ENCODE measurements at regions not wholly inside any gene's neighbourhood (a gene's known extent, or its start where the extent isn't known, plus 50 kb on each side); places are given as distances from the start of the nearest gene placed in this dataset.

DNA sequence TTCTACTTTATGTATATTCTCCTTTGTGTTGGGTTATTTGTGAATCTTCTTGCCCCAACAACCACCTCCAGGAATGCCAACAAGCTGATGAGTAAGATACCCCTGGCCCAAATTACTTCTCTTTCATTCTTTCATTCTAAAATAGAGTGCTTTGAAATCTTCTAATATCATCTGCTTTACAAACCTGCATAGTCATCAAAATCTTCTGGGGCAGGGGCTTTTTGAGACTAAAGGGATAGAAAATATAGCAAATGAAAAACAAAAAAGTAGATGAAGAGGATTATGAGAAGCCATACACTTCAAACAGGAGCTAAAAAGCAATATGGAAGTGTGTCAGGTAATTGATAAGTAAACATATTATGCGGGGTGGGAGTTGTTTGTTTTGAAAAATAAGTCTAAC lies 150.7 kb upstream of the SOX4 start:
- TF ChIP-seq, protein P1, sequence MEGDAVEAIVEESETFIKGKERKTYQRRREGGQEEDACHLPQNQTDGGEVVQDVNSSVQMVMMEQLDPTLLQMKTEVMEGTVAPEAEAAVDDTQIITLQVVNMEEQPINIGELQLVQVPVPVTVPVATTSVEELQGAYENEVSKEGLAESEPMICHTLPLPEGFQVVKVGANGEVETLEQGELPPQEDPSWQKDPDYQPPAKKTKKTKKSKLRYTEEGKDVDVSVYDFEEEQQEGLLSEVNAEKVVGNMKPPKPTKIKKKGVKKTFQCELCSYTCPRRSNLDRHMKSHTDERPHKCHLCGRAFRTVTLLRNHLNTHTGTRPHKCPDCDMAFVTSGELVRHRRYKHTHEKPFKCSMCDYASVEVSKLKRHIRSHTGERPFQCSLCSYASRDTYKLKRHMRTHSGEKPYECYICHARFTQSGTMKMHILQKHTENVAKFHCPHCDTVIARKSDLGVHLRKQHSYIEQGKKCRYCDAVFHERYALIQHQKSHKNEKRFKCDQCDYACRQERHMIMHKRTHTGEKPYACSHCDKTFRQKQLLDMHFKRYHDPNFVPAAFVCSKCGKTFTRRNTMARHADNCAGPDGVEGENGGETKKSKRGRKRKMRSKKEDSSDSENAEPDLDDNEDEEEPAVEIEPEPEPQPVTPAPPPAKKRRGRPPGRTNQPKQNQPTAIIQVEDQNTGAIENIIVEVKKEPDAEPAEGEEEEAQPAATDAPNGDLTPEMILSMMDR (IDR thresholded peaks at IDR 0.05; ENCODE audit: borderline replicate concordance, extremely low read depth, insufficient read depth) = no peak
- intact Hi-C loops (cut with DNase I) = no loop called here
- Histone ChIP-seq H3K36me3 (ENCODE audit: control insufficient read depth in 2 of 3, insufficient read depth in 3 of 3, low read length in 3 of 3) (no peaks in the 10 kb centered on the region), H3K27ac (ENCODE audit: low read depth in 2 of 2, low read length in 2 of 2) (no peak overlapping the region), H3K4me3 (ENCODE audit: low read length in 3 of 3) (no peak overlapping the region), H3K9me3 (ENCODE audit: control insufficient read depth in 2 of 3, insufficient read depth in 1 of 3, low read length in 3 of 3) (no peaks in the 10 kb centered on the region), H3K27me3 (ENCODE audit: control insufficient read depth, insufficient read depth, low read length) (no peaks in the 10 kb centered on the region), H3K9ac (ENCODE audit: low read length in 3 of 3) (no peak overlapping the region), H3K4me1 (ENCODE audit: control insufficient read depth in 2 of 3, insufficient read depth in 2 of 3, low read depth in 1 of 3, low read length in 3 of 3) (no peaks in the 10 kb centered on the region)
- DNase-seq (no peak), FAIRE-seq (no peak)

DNA sequence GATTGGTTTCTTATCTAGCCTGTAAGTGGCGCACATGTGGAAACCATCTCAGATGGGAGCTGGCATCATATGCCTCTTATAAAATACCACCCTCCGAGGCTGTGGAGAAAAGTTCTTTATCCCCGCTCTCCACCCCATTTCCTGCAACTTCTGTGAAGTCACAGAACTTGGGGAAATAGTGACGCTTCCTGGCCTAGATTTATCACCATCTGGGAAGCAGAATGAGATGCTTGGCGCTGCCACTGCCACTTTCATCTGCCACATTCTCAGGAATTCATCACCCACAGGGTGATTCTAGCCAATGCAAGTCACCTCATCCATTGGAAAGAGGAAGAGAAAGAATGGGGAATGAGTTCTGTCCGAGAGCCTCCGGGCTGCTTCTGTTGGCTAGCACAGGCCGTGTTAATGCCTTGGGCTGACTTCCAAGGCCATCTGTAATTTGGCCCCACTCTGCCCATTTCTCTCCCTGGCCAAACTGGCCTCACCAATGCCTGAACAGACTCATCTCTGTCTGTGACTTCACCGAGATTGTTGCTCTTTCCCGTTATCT lies 148.8 kb upstream of the SOX4 start:
- intact Hi-C loops (cut with DNase I) = no loop called here
- Histone ChIP-seq H3K36me3 (ENCODE audit: control insufficient read depth in 2 of 3, insufficient read depth in 3 of 3, low read length in 3 of 3) (no peaks in the 10 kb centered on the region), H3K4me1 (ENCODE audit: control insufficient read depth in 2 of 3, insufficient read depth in 2 of 3, low read depth in 1 of 3, low read length in 3 of 3) (no peaks in the 10 kb centered on the region)

DNA sequence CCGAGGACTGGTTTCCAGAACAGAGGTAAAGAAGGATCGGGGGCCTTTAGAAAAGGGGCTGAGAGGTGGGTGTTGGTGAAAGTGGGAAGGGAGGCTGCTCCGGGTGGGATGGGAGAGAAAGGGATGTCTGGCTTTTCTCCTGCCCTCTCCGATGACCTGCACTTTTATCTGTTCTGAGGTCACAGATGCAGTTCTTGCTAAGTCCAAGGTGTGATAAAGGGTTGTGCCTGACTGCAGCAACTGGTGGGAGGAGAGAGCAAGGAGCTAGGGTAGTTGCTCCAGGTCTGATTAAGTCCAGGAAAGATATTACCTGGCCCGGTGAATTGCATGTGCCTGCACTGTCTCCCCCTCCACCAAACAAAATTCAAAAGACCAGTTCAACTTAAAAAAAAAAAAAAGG lies 145.6 kb upstream of the SOX4 start:
- Histone ChIP-seq H3K27me3 (ENCODE audit: control insufficient read depth, insufficient read depth, low read length) (no peaks in the 10 kb centered on the region), H3K27ac (ENCODE audit: low read depth in 2 of 2, low read length in 2 of 2) (no peak overlapping the region), H3K4me3 (ENCODE audit: low read length in 3 of 3) (no peak overlapping the region), H3K9ac (ENCODE audit: low read length in 3 of 3) (no peak overlapping the region), H3K9me3 (ENCODE audit: control insufficient read depth in 2 of 3, insufficient read depth in 1 of 3, low read length in 3 of 3) (no peaks in the 10 kb centered on the region), H3K4me1 (ENCODE audit: control insufficient read depth in 2 of 3, insufficient read depth in 2 of 3, low read depth in 1 of 3, low read length in 3 of 3) (no peaks in the 10 kb centered on the region), H3K36me3 (ENCODE audit: control insufficient read depth in 2 of 3, insufficient read depth in 3 of 3, low read length in 3 of 3) (no peaks in the 10 kb centered on the region)
- TF ChIP-seq, protein P1 (IDR thresholded peaks at IDR 0.05; ENCODE audit: borderline replicate concordance, extremely low read depth, insufficient read depth) = no peak
- DNase-seq (no peak), FAIRE-seq (no peak)
- intact Hi-C loops (cut with DNase I) = no loop called here

More for the DNA sequence above, 148.8 kb upstream of the SOX4 start:
- Histone ChIP-seq H3K27me3 (ENCODE audit: control insufficient read depth, insufficient read depth, low read length) (no peaks in the 10 kb centered on the region), H3K27ac (ENCODE audit: low read depth in 2 of 2, low read length in 2 of 2) (no peak overlapping the region), H3K9me3 (ENCODE audit: control insufficient read depth in 2 of 3, insufficient read depth in 1 of 3, low read length in 3 of 3) (no peaks in the 10 kb centered on the region), H3K9ac (ENCODE audit: low read length in 3 of 3) (no peak overlapping the region), H3K4me3 (ENCODE audit: low read length in 3 of 3) (no peak overlapping the region)
- TF ChIP-seq, protein P1 (IDR thresholded peaks at IDR 0.05; ENCODE audit: borderline replicate concordance, extremely low read depth, insufficient read depth) = no peak
- DNase-seq = no peak
- no peak for FAIRE-seq

Data from kidney (tissue), 13 donors.